Epidermal melanocyte (primary cell): ENCODE measurements at regions not wholly inside any gene's neighbourhood (a gene's known extent, or its start where the extent isn't known, plus 50 kb on each side); places are given as distances from the start of the nearest gene placed in this dataset.

Experiments
- DNase-seq: peaks from one replicate; pipeline ENCODE4 v3.0.0; 2011; ENCODE audit warnings: low spot score; ENCODE audit not compliant: insufficient read length

GRCh38 chr3:35946854-35947515 lies 307.7 kb downstream of the ARPP21 start:
- no peak for DNase-seq

GRCh38 chr3:35950021-35950420 lies 310.7 kb downstream of the ARPP21 start:
- no peak for DNase-seq

- DNase-seq = no peak
Measured at GRCh38 chr3:35954413-35954812, 315.1 kb downstream of the ARPP21 start.

GRCh38 chr3:35965908-35966307 lies 326.6 kb downstream of the ARPP21 start:
- DNase-seq = no peak

GRCh38 chr3:35966629-35967464 lies 327.5 kb downstream of the ARPP21 start:
- DNase-seq = no peak

GRCh38 chr3:35968043-35968622 lies 328.8 kb downstream of the ARPP21 start:
- DNase-seq = no peak

- DNase-seq = no peak
Measured at GRCh38 chr3:35969406-35969805, 330.1 kb downstream of the ARPP21 start.

GRCh38 chr3:35970793-35971192 lies 331.5 kb downstream of the ARPP21 start:
- DNase-seq = no peak

GRCh38 chr3:35971686-35972085 lies 332.4 kb downstream of the ARPP21 start:
- DNase-seq = no peak

GRCh38 chr3:35974872-35975271 lies 335.5 kb downstream of the ARPP21 start:
- no peak for DNase-seq

GRCh38 chr3:35986161-35986560 lies 346.8 kb downstream of the ARPP21 start:
- DNase-seq = no peak

GRCh38 chr3:35987386-35987785 lies 348.1 kb downstream of the ARPP21 start:
- no peak for DNase-seq

- no peak for DNase-seq
Measured at GRCh38 chr3:35992041-35992440, 352.7 kb downstream of the ARPP21 start.

GRCh38 chr3:36011791-36012190 lies 368.5 kb upstream of the STAC start:
- no peak for DNase-seq

GRCh38 chr3:36013425-36013824 lies 366.9 kb upstream of the STAC start:
- no peak for DNase-seq

GRCh38 chr3:36025232-36025631 lies 355.1 kb upstream of the STAC start:
- DNase-seq = no peak

- DNase-seq = no peak
Measured at GRCh38 chr3:36032180-36033047, 347.9 kb upstream of the STAC start.

- no peak for DNase-seq
Measured at GRCh38 chr3:36058404-36059030, 321.8 kb upstream of the STAC start.

- no peak for DNase-seq
Measured at GRCh38 chr3:36060950-36061349, 319.4 kb upstream of the STAC start.

GRCh38 chr3:36063992-36064391 lies 316.3 kb upstream of the STAC start:
- DNase-seq = no peak

GRCh38 chr3:36065321-36065720 lies 315.0 kb upstream of the STAC start:
- no peak for DNase-seq
